HL-60 (cell line): ENCODE measurements at regions not wholly inside any gene's neighbourhood (a gene's known extent, or its start where the extent isn't known, plus 50 kb on each side); places are given as distances from the start of the nearest gene placed in this dataset.

Experiments
- GABPA ChIP-seq: IDR thresholded peaks from 2 replicates; pipeline ENCODE4 v1.6.1; 2012; ENCODE audit warnings: low read depth
- POLR2AphosphoS5 ChIP-seq: IDR thresholded peaks from 2 replicates; pipeline ENCODE4 v1.6.1; 2012; ENCODE audit warnings: low read depth
- REST ChIP-seq: IDR thresholded peaks from 2 replicates; pipeline ENCODE4 v1.6.1; 2012; ENCODE audit warnings: low read depth; ENCODE audit not compliant: insufficient replicate concordance
- TF ChIP-seq, protein P1 (sequence below): IDR thresholded peaks from one replicate; pipeline ENCODE4 v1.5.1; 2011; ENCODE audit warnings: low read length, control low read depth, inconsistent platforms; ENCODE audit not compliant: insufficient read depth

DNA sequence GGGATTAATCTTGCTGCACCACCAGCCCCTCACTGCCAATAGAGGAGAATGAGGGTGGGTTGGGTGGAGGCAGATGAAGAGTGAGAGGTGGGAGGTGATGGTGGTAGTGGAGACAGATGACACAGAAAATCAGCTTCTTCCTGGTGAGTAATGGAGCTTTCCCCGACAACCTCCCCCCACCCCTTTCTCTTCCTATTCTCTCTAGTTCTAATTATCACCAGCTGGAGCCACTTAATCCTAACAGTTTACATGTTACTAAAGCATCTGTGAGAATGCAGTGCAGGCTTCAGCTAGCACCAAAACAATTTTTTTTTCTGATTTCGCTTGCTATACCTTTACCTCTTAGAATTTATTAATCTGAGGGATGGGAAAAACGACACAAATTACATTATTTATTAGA lies 116.1 kb upstream of the DNAJC19 start:
- TF ChIP-seq REST (no peak), POLR2AphosphoS5 (no peak), GABPA (no peak)
- TF ChIP-seq, protein P1, sequence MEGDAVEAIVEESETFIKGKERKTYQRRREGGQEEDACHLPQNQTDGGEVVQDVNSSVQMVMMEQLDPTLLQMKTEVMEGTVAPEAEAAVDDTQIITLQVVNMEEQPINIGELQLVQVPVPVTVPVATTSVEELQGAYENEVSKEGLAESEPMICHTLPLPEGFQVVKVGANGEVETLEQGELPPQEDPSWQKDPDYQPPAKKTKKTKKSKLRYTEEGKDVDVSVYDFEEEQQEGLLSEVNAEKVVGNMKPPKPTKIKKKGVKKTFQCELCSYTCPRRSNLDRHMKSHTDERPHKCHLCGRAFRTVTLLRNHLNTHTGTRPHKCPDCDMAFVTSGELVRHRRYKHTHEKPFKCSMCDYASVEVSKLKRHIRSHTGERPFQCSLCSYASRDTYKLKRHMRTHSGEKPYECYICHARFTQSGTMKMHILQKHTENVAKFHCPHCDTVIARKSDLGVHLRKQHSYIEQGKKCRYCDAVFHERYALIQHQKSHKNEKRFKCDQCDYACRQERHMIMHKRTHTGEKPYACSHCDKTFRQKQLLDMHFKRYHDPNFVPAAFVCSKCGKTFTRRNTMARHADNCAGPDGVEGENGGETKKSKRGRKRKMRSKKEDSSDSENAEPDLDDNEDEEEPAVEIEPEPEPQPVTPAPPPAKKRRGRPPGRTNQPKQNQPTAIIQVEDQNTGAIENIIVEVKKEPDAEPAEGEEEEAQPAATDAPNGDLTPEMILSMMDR: no peak
